GM21825 (cell line): ENCODE measurements at regions not wholly inside any gene's neighbourhood (a gene's known extent, or its start where the extent isn't known, plus 50 kb on each side); places are given as distances from the start of the nearest gene placed in this dataset.

ENCODE experiments used
- ATAC-seq: cut with Tn5 transposase; IDR thresholded peaks from one replicate; pipeline ENCODE4 v1.9.1; 2021; ENCODE audit warnings: mild to moderate bottlenecking, moderate library complexity; ENCODE audit not compliant: unreplicated experiment

DNA sequence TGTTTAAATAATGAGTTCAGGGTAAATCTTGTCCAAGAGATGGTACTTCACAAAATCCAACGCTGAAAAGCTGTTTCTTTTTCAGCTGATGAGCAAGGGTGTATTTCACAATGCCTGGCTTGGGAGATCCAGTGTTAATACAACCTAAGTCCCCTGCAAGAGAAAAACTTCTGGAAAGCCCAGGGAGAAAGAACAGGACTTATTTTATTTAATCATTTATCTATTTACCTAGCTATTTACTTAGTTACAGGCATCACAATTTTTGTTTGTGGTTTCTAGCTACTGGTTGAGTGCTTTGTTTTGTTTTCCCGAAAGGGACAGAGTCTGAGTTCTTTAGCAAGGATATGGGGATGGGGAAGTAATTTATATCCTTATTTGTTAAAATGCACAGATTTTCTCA, 598.2 kb upstream of the SYT4 start:
- ATAC-seq = no peak

DNA sequence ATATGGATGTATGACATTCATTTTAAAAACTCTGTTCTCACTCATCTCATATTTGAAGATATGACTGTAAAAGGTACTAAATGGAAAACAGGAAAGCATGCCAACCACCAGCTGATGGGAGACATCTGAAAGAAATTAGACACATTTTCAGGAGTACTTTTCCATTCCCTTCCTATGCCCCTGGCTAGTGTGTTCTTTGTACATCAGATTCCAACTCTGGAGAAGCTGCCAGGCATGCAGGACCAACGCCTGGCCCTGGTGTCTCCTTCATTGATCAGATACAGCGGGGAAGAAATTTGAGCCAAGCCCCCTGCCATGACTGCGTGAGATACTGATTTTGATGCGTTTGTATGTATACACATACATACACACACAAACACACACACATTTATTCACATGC, 599.0 kb upstream of the SYT4 start:
- no peak for ATAC-seq

DNA sequence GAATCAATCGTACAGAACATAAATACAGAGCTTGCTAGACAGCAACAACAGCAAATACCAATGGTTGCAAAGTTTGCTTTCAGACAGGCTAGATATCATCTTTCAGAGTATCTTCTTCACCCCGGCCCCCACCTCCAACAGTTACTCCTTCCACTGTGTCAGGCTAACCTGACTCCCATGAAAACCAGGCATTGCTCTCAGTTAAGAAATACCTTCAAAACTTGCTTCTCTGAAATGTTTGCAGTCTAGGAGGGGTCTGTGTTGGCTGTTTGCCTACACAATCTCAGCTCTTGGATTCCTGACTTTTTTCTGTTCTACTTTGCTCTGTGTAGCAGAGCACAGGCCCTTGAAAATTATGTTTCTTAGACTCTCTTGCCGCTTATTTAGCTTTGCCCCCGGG, 599.5 kb upstream of the SYT4 start:
- ATAC-seq = no peak

DNA sequence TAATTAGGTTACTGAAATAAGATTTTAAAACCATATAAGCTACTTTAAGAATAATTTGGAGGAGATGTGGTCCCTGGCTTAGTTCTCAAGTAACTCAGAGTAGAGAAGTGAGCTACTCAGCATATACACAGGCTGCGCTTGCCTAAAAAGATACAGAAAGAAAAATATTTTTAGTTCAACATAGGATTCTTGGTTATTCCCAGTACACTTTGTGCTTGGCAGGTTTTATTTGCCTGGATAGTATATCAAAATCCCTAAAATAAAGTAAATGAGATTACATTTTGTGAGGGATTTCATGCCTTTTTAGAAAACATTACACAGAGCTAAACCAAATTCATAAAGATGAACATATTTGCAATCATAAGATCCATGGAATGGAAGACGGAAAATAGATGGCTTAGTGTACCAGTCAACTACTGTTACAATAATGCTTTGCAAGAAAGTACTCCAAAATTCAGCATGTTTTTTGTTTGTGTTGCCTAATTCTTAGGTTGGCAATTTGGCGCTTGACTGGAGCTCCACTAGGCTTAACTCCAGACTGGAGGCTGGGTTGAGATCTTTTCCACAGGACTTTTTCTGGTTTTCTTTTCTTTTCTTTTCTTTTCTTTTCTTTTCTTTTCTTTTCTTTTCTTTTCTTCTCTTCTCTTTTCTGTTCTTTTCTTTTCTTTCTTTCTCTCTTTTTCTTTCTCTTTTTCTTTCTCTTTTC, 600.5 kb upstream of the SYT4 start:
- ATAC-seq = no peak

DNA sequence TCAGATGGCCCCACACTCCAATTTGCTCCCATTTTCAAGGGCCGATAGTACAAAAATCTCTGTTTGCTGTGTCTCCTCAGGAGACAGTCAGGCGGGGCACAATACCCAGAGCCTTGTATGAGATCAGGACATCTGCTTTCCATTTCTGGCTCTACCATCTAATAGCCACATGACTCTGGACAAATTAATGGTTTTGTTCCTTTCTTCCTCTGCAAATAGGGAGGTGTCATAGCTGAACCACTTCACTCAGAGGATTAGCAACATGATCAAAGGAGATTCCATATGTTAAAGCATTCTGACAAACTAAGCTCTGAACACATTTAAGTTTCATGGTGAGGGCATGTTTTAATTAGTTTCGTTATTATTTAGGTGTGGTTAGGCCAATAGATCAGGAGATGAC, 602.1 kb upstream of the SYT4 start:
- ATAC-seq = no peak

DNA sequence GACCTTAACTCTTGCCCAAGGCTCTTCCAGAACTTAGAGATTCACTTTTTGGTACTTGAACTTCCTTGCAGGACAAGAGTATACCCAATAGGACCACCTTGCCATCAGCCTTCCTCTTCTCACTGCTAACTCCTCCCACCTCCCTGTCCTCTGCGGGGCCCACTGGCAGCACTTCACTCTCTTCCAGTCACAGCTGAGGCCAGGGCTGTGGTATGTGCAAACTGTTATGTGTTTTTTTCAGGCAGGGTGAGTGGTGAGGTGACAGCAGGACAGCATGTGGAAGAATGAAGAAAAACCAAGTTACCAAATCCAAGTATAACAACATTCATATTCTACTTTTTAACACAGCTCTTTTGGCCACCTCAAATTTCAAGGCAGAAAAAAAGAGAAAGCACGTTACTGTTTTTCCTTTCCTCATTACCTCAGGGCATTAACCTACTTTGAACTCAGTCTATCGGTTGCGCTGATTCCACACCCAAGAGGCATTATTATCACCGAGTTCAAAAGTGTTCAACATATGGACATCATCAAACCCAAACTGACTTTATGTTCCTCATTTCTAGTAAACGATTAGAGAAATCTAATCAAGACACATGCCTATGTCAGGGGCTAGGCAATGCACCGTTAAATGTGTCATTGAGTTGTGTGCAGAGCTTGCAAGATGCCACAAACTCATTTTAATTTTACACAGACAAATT, 605.2 kb upstream of the SYT4 start:
- ATAC-seq = no peak

DNA sequence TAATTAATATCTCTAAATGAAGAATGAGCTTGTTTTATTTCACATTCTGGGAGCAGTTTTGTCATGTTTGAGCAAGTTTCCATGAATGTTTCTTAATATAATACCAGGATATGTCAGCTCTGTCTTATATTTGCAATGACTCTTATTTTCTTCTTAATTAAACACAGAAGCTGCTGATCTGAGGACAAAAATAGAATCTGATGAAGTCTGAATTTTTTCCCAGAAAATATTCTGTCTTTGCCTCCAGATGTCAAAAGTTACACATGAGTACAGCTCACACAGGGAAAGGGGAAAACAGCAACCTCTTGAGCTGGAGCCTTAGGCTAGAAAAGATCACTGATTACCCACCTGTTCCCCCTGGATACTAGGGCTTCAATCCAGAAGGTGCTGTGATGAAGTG, 606.6 kb upstream of the SYT4 start:
- ATAC-seq = no peak

DNA sequence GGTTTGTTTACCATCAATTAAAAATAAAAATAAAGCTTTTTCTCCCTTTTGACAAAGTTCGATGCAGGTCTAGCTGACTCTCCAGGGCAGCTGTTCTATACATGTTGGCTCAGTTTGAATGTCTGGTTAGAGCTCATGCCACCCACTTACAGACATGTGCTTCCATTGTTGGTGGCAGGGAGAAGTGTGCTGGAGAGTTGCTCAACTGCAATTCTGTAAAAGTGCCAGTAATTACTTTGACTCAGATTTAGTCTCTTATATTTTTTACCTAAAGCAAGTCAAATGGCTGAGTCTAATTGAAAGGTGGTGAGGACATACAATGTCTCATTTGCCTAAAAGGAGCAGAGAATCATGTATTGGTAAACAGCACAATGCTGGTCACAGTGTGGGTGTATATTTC, 609.1 kb upstream of the SYT4 start:
- no peak for ATAC-seq

DNA sequence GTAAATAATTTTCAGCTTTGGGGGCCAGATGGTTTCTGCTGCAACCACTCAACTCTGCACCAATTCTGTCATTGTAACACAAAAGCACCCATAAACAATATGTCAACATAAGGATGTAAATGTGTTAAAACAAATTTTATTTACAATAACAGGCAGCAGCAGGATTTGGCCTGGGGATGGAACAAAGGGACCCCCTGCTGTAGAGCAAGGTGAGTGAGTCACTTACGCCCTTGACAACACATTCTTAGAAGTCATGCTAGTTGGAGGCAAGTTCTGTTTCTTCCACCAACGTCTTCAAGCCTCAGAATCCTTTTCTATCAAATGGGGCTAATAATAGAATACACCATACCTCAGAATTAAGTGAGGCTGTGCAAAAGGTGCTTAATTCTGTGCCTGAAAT, 610.2 kb upstream of the SYT4 start:
- no peak for ATAC-seq

DNA sequence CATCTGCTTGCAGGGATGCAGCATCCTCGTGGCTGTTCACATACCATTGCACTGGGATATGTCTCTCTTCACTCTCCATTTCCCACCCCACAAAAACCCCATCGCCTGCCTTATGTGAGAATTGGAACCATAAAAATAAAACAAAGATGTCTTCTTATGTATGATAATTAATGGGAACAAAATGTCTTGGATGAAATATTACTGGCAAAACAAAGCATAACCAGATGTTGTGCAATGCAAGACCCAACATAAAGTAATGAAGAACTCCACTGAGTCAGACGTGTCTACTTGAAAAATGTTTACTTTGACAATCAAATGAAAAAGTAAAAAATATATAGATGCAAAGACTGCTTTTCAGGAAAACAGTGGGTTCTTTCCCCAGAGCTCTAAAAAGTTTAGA, 611.3 kb upstream of the SYT4 start:
- ATAC-seq = no peak

DNA sequence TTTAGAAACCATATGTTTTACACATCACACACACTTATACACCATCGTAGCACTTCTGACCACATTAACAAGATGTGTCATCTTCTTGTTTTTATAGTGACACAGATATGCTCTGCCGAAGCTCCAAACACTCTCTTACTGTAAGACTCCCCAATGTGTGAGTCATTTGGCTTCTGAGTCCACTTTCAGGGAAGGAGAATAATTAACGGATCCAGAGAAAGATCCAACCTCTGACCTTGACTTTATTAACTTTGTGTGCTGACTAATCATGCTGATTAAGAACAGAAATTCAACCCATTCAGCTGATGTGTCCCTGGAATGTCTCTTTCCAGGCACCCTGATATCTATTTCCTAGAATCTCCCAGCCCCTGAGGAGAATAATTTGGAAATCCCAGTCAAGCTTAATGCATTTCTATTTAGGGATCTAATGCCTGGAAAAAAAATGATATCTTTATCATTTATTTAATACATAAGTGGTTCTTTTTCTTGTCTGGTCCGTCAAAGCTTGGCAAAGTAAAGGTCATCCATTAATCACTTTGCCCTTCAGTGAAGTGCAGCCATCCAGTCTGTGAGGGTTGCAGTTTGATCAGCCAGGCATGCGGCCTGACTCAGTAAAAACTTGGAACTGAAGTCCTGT, 615.8 kb upstream of the SYT4 start:
- ATAC-seq = no peak

DNA sequence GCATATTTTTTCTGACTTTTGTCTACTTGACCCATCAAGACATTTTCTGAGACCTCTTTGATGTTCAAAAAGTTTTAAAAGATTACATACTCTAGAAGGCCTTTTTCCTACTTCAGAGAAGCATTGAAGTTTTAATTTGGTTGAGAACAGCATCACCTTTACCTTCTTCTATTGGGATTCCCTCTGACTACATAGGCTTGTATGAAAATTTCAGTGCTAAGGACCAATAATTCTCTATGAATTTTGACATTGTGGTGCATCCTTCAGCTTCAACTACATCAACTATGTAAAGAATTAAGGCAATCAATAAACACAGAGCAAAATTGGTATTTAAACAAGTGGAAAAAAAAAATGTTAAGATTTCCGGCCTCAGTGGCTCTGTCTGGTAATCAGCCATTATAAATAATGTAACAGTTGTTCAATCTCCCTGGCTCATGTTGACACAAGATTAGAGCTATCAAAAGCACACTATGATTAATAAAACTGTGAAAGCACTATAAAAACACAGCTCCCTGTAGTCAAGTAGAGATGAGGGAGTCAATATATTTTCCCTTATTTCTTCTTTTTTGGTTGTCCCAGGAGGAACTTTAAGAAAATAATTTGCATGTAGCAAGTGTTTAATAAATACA, 627.0 kb upstream of the SYT4 start:
- ATAC-seq = no peak

DNA sequence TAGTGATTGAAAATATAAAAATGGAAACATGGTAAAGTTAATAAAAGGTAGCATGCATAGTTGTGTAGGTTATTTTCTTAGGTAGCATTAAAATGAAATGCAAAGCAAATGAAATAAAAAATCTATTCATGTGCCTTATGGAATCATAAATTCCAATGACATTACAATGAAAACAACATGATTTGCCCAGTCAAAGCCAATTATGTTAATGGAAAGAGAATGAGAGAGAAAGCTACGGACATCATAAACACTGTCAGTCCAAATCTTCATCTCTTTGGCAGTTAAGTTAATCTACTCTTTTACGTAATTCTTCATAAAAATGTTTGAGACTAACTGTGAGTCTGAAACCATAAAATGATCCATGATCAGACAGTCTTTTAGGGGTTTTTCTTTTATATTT, 636.7 kb upstream of the SYT4 start:
- ATAC-seq = no peak

DNA sequence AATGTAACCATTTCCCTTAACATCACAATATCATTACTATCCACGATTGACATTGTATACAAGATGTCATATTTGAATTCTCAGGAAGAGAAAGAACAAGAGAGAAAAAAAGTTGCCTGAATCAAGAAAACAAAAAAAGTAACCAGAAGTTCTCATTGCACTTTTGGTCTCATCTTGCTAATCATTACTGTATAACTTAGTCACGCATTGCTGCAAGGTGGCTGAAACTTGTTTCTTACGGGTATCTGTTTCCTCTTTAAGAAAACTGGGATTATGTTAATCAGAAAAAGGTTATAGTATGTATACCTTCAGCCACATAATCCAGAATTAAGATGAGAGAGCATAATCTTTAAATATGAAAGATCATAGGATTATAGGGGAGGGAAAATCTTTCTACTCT, 639.7 kb upstream of the SYT4 start:
- ATAC-seq = no peak

DNA sequence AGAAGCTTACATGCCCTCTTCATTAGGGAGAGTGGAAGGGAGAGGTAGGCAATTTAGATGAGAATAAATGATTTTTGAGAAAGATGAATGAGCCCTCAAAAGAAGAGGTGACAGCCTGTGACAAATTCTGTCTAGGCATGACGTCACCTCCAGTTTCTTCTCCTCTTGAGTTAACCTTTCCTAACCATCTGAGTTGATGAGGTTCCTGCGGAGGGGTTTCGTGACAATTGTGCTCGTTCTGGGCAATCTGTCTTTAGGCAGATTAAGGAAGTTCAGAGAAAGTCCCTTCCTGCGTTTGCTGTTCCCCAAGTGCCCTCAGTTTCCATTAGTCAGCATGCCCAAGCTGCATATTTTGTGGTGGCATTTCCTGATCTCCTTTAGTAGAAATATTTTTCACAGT, 640.2 kb upstream of the SYT4 start:
- ATAC-seq = no peak

DNA sequence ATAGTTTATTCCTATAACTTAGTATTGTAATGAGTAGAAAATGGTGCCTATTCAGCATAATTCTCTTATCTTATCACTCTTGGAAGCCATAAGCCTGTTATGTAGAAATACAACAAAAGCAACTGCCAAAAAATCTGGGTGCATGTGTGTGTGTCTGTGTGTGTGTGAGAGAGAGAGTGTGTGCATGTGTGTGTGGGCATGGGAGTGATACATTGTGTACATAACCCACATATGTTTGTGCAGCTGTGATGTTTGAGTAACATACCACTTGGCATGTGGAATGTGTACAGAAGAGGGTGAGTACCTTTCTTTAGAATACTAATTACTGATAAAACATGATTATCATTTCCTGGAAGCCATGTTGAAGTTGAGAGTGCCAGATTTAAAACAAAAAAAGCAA, 642.3 kb upstream of the SYT4 start:
- no peak for ATAC-seq

DNA sequence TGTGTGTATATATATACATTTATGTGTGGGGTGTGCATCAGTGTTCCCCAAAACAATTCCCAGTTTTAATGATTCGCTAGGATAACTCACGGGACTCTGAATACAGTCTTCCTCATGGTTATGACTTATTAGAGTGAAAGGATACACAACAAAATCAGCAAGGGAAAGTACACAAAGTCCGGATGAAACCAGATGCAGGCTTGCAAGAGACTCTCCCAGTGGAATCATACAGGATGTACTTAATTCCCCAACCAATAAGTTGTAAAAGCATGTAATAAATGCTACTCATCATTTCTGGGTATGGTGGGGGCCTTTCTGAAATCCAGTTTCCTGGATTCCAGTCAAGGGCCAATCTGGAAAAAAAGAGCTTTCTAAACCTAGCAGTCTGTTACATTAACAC, 654.1 kb upstream of the SYT4 start:
- ATAC-seq = no peak

DNA sequence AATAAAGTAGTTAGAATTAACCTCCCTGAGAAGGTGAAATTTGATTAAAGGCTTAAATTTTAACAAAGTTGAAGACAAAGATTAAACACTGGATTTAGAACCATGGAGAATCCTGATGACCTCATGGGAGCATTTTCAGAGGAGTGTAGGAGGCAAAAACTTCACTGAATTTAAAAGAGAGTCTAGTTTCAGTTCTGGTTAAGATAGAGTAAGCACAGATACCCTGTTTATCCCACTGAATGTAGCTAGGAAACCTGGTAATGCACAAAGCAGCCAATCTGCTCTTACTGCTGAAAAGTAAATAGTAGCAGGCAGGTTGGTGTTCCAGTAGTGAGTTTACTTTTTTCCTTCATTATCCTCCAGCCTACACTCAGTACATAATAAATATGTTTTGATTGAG, 654.9 kb upstream of the SYT4 start:
- ATAC-seq = no peak

DNA sequence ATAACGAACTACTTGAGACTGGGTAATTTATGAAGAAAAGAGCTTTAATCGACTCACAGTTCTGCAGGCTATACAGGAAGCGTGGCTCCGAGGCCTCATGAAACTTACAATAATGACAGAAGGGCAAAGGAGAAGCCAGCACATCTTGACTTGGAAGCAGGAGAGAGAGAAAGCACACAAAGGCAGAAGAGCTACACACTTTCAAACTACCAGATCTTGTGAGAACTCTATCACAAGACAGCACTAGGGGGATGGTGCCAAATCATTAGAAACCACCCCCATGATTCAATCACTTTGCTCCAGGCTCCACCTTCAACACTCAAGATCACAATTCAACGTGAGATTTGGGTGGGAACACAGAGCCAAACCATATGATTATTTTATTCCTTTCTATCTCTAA, 655.9 kb upstream of the SYT4 start:
- ATAC-seq = no peak

DNA sequence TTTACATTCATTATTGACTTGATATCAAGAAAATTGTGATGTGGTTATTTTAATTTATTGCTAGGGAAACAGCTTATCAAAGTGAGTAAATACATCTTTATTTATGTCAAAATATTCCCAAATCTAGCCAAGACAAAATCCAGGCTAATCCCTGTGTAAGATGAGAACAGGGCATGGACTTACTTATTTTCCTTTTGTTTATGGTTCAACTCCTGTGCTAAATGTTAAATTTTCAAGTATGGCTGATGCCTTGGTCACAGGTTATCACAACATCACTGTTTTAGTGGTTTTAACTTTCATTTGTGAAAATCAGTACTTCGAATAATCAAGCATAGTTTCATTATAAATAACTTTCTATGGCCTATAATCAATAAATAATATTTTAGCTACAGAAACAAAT, 657.0 kb upstream of the SYT4 start:
- ATAC-seq = no peak

DNA sequence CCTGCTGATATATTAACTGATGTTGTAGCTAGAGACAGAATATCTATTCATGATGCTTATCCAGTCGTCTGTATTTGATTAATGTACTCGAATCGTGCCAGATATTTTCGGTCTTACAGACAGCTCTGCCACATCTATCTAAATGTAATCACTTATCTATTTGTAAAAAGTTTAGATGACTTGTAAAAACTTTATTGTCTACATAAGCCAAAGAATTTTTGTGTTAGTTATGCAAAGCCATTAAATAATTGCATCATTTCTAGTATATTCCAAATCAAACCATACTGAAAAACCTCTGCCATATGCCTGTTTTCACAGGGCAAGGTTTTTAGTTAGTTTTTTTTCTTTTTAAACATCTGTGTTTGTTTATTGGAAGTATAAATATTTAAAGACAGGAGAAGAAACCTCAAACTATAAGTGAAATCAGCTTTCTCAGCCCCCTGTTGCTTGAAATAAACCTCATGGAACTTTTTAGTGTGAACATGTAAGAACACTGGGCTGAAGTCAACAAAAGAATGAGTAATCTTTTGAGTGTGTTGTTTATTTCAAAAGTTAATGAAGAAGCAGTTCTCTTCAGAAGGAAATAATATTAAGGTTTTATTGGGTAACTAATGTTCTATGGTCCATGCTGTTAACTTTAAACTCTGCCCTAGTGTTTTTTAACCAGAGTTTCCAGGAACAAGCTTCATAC, 657.6 kb upstream of the SYT4 start:
- no peak for ATAC-seq
